ENCODE measurements at regions not wholly inside any gene's neighbourhood (a gene's known extent, or its start where the extent isn't known, plus 50 kb on each side); places are given as distances from the start of the nearest gene placed in this dataset.

- no peak for DNase-seq (ENCODE audit: low read depth)
These were observed 73.0 kb upstream of the PAPPA start for GRCh38 chr9:116080561-116080960.

DNA sequence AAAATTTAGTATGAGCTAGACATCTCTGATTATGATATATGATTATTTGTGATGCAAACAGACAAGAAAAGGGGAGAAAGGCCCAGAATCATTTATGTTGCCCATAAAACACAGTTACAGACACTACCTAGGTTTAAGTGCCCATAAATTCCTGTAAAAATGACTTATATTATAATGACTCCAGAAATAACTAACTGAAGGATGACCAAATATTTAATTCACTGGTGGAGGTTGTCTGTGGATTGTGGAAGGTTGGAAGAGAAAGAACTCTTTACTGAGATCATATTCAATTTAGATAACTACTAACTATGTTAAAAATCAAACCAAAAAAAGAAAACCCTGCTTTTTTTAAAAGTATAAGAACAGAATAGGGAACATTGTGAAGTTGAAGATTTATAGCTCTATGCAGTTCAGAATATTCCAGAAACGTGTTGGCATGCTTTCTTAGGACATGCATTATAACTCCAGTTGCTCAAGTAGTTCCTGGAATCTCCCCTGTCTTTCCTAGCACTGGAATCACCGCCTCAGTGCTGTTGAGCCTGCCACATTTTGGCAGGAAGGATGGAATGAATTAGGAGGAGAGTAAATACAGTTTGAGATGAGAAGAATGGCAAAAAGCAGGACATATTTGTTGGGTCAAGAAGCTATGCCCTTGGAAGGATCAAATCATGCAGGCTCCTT is 72.0 kb upstream of the PAPPA start:
- DNase-seq (ENCODE audit: low read depth), result no peak

DNA sequence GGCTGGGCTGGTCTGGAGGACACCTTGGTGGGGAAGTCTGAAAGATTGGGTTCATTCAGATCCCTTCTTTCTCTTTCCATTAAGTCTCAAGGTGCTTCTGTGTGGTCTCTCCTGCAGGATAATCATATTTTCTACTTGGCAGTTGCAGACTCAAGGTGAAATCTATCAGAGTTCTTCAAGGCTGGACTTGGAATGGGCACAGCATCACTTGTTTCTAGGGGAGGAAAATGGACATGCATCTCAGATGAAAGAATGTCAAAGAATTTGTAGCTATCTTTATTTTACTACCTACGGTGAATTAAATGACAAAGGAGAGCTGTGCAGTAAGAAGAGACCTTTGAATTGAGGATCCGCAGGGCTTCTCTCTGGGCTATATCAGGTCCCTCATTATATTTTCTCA is 69.8 kb upstream of the PAPPA start:
- no peak for DNase-seq (ENCODE audit: low read depth)

DNA sequence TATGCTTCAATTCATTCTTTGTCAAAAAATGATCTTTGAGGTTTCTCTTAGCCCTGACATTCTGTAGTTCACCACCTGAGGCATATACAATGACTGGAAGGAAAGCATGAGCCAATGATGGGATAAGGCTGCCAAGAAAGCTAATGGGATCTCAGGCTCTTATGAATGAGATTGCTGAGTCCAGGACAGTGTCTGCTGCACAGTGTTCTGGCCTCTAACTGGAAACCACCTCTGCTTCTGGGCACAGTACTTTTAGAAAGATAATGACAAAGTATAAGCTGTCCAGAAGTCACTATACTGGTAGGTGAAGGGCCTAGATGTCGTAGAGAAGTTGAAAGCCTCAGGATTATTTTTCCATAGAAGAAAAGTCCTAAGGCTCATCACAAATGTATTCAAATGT is 69.1 kb upstream of the PAPPA start:
- DNase-seq (ENCODE audit: low read depth), result no peak

GRCh38 chr9:116087246-116087645 is 66.3 kb upstream of the PAPPA start:
- DNase-seq (ENCODE audit: low read depth), result peak; percentile 75

DNA sequence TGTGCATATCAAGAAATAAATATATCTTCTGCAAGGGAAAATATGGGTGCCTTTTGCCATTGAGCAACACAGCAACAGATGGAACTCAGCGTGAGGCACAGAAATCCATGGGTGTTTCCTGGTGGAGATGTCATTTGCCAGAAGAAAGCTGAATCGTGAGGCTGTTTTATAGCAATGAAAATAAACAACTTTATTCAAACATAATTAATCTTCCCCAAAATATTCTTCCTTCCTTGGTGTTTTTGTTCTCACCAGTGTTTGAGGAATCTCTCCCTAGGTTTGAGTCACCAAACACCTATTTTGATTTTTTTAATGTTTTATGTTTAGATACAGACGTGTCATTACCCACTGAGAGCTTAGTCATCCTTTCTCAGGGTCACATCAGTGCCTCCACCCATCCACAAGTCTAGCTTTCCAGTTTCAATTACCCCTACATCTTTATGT is 65.8 kb upstream of the PAPPA start:
- peak; percentile 91 for DNase-seq (ENCODE audit: low read depth)

DNA sequence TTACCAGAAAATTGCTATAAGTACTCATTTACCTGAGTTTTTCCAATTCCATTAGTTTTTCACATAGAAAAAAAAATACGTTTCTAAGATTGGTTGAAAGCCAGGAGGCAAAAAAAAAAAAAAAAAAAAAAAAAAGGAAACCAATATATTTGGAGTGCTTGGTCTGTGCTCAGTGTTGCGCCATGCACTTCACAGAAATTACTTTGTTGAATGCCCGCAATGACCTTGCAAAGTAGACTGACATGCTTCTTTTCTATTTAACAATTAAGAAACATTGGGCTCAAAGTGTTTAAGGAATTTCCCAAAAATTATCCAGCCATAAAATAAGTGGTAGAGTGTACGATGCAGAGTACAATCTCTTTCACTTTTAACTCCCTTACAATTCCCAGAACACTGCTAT is 65.2 kb upstream of the PAPPA start:
- no peak for DNase-seq (ENCODE audit: low read depth)

GRCh38 chr9:116090030-116090770 is 63.4 kb upstream of the PAPPA start:
- DNase-seq (ENCODE audit: low read depth), result no peak

DNA sequence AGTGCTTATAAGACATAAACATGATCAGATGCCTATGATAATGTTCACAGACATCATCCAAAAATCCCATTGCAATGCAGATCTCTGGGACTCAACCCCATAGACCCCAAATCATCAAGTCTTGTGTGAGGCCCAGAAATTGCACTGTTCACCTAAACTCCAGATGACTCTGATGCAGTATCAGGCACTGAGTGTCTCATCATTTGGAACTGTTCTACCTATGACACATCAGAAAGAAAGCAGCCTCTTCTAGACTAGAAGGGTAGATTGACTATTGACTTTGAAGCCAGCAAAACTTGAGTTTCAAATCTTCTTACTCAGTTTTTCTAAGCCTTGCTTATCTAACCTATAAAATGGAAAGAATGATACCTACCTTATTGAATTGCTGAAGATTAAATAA is 58.7 kb upstream of the PAPPA start:
- DNase-seq (ENCODE audit: low read depth), result no peak

DNA sequence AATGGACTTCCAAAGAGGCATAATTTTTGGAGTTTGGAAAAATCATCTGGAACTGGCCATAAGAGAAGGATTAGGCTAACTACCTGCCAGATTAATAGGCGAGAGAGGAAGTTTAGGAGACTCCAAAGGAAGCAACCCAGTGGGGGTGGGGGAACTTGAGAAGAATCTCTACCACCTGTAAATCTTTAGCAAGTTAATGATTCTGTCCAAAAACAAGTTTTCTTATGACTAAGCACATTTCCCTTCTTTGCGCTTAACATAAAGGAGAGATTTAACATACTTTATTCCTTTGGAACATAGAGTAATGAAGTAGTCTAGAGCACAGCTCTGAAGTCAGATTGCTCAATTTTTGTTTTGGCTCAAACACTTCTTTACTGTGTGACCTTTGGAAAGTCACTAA is 58.2 kb upstream of the PAPPA start:
- no peak for DNase-seq (ENCODE audit: low read depth)

GRCh38 chr9:116096046-116096445 is 57.5 kb upstream of the PAPPA start:
- DNase-seq (ENCODE audit: low read depth), result peak; percentile 53

- peak; percentile 45 for DNase-seq (ENCODE audit: low read depth)
These were observed 56.7 kb upstream of the PAPPA start for GRCh38 chr9:116096853-116097252.

DNA sequence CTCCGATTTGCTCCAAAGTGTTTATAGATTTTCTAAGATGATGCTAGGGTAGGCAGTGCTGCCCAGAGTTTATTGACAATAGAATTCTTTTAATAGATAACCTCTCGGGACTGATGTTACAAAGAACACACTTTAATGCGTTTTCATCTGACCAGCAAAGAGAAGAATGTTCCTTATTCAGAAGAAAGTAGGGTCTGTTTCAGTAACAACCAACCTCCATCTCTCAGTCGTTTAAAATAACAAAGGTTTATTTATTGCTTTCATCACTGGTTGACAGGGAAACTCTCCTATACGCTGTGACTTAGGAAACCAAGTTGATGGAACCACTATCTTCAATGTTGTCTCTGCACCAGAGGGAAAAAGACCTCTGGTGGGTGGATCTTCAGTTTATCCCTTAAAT is 55.1 kb upstream of the PAPPA start:
- no peak for DNase-seq (ENCODE audit: low read depth)

DNA sequence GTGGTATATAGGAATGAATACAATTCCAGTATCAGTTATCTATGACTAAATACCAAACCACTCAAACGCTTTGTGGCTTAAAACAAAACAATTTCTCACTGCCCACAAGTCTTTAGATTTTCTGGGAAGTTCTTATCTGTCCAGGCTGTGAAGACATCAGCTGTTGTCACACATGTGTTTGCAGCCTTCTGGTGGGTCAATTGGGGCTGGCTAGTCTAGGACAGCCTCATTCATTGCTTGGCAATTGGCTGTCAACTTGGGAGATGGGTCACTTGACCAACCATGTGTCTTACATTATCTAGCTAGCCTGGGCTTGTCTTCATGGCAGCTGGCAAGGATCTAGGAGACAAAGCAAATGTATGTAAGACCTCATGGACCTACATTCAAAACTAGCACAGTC is 53.8 kb upstream of the PAPPA start:
- DNase-seq (ENCODE audit: low read depth), result peak; percentile 21

DNA sequence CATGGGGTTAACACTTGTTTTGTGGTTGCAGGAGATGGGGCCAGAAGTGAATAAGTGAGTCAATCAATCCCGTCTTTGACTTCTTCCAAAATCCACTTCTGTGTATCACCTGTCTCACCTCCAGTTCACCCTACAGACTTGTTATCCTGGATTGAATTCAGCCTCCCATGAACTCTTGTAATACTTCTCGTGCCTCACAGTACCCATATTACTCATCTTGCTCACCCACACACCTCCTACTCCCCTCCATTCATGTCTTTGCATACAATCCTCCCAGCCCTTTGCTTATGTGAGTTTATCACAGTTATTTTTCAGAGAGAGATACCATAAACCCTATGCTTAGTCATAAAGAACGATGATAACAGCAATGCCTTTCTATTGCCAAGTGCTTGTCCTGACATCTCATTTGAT is 52.9 kb upstream of the PAPPA start:
- DNase-seq (ENCODE audit: low read depth), result peak; percentile 61

- no peak for DNase-seq (ENCODE audit: low read depth)
These were observed 52.1 kb upstream of the PAPPA start for GRCh38 chr9:116101516-116101915.

DNA sequence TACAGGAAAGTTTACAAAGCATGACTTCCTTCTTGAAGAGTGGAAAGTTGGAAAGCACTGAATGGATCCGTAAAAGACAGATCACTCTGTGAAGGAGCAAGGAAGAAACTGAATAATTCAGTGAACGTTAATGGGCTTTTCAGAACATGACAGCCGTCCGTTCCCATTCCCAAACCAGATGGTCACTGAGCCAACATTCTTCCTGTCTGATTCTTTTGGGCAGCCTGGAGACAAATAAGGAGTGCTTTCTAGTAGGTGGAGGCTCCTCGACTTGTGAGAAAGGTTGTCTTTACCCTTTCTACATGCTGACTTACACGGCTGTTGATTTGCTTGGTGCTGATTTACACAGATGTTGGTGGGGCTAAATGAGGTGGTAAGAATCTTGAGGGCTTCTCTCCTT is 51.0 kb upstream of the PAPPA start:
- no peak for DNase-seq (ENCODE audit: low read depth)
